ENCODE measurements at regions not wholly inside any gene's neighbourhood (a gene's known extent, or its start where the extent isn't known, plus 50 kb on each side); places are given as distances from the start of the nearest gene placed in this dataset.

DNA sequence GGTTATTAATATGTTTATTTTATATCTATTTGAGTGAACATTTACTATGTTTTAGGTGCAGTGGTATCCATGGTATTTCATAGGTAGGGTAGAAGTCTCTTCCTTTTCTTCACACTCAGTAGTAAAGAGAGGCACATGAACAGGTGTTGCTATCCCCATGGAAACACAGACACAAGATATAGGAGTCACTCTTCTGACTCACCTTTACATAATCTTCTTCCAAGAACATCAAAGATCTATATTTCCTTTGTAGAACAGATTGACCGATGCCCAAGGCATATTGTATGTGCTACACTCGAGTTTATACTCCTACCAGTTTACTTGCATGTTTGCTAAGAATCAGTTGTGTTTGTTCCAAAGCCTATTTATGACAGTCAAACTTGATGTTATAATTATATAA, 1997.4 kb downstream of the C4orf33 start:
- ChIA-PET CTCF (ENCODE audit: low intra/inter-chr PET ratio) (no interaction called here), POLR2A (no interaction called here)
- H3K27me3 ChIP-seq (ENCODE audit: control insufficient read depth in 2 of 2, insufficient read depth in 2 of 2, low read length in 2 of 2) = no peaks in the 10 kb centered on the region
- H3K79me2 ChIP-seq (ENCODE audit: control insufficient read depth, insufficient read depth, low read length) = no peaks in the 10 kb centered on the region
- H3K9ac ChIP-seq (ENCODE audit: insufficient read depth in 1 of 2, low read depth in 2 of 2, low read length in 2 of 2) = no peak overlapping the region
- no peak overlapping the region for H3K27ac ChIP-seq (ENCODE audit: extremely low read depth, low read depth, low read length)
- TF ChIP-seq ZNF57 (CRISPR knock-in tag; IDR thresholded peaks at IDR 0.05) (no peak), RBM15 (IDR thresholded peaks at IDR 0.05; ENCODE audit: insufficient read depth, low read length) (no peak), ZC3H4 (CRISPR knock-in tag; IDR thresholded peaks at IDR 0.05; ENCODE audit: borderline replicate concordance) (no peak), HCFC1 (IDR thresholded peaks at IDR 0.05; ENCODE audit: low read depth, low read length) (no peak), U2AF1 (optimal IDR thresholded peaks at IDR 0.05; ENCODE audit: low read depth, low read length) (no peak), SMAD1 (IDR thresholded peaks at IDR 0.05; ENCODE audit: low read depth, low read length, partially characterized antibody) (no peak), SMARCB1 (IDR thresholded peaks at IDR 0.05; ENCODE audit: insufficient read length, low read depth) (no peak), ZNF586 (CRISPR knock-in tag; conservative IDR thresholded peaks at IDR 0.05) (no peak), MCM3 (IDR thresholded peaks at IDR 0.05) (no peak), PPARD (CRISPR knock-in tag; IDR thresholded peaks at IDR 0.05) (no peak), ZC3H8 (IDR thresholded peaks at IDR 0.05) (no peak)
- TF ChIP-seq, protein P1, sequence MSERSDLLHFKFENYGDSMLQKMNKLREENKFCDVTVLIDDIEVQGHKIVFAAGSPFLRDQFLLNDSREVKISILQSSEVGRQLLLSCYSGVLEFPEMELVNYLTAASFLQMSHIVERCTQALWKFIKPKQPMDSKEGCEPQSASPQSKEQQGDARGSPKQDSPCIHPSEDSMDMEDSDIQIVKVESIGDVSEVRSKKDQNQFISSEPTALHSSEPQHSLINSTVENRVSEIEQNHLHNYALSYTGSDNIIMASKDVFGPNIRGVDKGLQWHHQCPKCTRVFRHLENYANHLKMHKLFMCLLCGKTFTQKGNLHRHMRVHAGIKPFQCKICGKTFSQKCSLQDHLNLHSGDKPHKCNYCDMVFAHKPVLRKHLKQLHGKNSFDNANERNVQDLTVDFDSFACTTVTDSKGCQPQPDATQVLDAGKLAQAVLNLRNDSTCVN (CRISPR knock-in tag; IDR thresholded peaks at IDR 0.05) = no peak
- TF ChIP-seq, protein P2, sequence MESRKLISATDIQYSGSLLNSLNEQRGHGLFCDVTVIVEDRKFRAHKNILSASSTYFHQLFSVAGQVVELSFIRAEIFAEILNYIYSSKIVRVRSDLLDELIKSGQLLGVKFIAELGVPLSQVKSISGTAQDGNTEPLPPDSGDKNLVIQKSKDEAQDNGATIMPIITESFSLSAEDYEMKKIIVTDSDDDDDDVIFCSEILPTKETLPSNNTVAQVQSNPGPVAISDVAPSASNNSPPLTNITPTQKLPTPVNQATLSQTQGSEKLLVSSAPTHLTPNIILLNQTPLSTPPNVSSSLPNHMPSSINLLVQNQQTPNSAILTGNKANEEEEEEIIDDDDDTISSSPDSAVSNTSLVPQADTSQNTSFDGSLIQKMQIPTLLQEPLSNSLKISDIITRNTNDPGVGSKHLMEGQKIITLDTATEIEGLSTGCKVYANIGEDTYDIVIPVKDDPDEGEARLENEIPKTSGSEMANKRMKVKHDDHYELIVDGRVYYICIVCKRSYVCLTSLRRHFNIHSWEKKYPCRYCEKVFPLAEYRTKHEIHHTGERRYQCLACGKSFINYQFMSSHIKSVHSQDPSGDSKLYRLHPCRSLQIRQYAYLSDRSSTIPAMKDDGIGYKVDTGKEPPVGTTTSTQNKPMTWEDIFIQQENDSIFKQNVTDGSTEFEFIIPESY (CRISPR knock-in tag; IDR thresholded peaks at IDR 0.05) = no peak
- TF ChIP-seq, protein P3, sequence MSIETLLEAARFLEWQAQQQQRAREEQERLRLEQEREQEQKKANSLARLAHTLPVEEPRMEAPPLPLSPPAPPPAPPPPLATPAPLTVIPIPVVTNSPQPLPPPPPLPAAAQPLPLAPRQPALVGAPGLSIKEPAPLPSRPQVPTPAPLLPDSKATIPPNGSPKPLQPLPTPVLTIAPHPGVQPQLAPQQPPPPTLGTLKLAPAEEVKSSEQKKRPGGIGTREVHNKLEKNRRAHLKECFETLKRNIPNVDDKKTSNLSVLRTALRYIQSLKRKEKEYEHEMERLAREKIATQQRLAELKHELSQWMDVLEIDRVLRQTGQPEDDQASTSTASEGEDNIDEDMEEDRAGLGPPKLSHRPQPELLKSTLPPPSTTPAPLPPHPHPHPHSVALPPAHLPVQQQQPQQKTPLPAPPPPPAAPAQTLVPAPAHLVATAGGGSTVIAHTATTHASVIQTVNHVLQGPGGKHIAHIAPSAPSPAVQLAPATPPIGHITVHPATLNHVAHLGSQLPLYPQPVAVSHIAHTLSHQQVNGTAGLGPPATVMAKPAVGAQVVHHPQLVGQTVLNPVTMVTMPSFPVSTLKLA (conservative IDR thresholded peaks at IDR 0.05) = no peak
- FAIRE-seq (no peak), DNase-seq (ENCODE audit: extremely low read depth in 1 of 4, low spot score in 3 of 4) (no peak), ATAC-seq (no peak)
- H3K9me1 ChIP-seq (ENCODE audit: control insufficient read depth, insufficient read depth, low read length) = no peaks in the 10 kb centered on the region
- H4K20me1 ChIP-seq (replicated peaks; ENCODE audit: control insufficient read depth, insufficient read depth, low read length) = no peaks in the 10 kb centered on the region
- H3K9me3 ChIP-seq (replicated peaks; ENCODE audit: control insufficient read depth, insufficient read depth, low read depth, low read length) = no peaks in the 10 kb centered on the region; the same call in 1 of the 2 replicates
- in situ Hi-C loops (cut with MboI) = no loop called here
- no peaks in the 10 kb centered on the region for H3K4me1 ChIP-seq (replicated peaks in 1 of 2; ENCODE audit: control insufficient read depth in 2 of 2, insufficient read depth in 2 of 2, low read length in 2 of 2)
- H3K36me3 ChIP-seq (ENCODE audit: control insufficient read depth, insufficient read depth, low read length) = no peaks in the 10 kb centered on the region
- H2AFZ ChIP-seq (ENCODE audit: low read depth, low read length) = no peak overlapping the region
- intact Hi-C loops (cut with micrococcal nuclease) = loop anchor here (5.0 kb wide), 1 partner anchor 1549 kb away; no protein-coding TSS in a partner anchor
- WGBS (ENCODE audit: insufficient coverage, low coverage, missing lambda C conversion rate) = 0% methylated on average over 2 of the region's 2 CpGs
- no peak overlapping the region for H3K4me3 ChIP-seq
- no TSS peak for BruUV-seq (replicated peaks)
- H3K4me2 ChIP-seq (ENCODE audit: insufficient read depth, low read length) = no peak overlapping the region
